NCI-H1930 (cell line): ENCODE measurements at regions not wholly inside any gene's neighbourhood (a gene's known extent, or its start where the extent isn't known, plus 50 kb on each side); places are given as distances from the start of the nearest gene placed in this dataset.
"Not testable (repeated sequence)": the region's sequence is repeated elsewhere in the genome, so short reads cannot be mapped to it uniquely, and the experiment has no call there.

ENCODE experiments used
- DNase-seq, 2 experiments: peaks; one replicate each; lab custom pipeline; 2025; lab: John Stamatoyannopoulos, UW

DNA sequence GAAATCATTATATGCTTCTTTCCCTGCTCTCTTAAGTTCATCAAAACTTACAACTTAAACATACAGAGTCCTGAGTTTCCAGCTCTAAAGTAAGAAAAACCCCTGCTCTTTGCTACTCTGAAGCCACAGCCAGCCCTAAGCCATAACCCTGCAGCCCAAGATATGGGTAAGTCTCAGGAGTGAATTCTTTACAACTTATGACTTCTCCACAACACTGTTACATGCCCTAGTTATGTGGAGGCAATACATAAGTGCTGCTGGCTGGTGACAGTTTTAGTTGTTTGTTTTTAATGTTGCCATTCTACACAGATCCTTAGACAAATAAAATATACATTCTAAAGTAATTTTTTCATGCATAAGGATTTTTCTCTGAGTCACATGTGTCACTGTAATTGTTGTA is 100.2 kb downstream of the FBXO8 start:
- DNase-seq = no peak

DNA sequence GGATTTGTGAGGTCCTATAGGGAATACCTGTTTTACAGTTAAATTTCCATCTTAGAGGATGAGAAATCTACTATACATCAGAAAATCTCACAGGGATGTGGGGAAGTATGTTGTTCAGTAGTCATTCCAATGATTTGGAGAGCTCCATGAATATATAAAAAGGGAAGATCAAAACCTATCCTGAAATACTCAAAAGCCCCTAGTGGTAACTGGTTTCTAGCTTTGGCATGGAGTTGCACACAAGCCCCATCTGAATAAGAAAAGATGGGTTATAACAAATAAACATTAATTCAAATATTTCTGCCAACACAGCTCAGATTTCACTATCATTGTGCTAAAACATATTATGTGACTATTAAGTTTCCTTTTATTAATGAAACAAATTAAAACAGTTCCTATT is 101.6 kb downstream of the FBXO8 start:
- no peak for DNase-seq

DNA sequence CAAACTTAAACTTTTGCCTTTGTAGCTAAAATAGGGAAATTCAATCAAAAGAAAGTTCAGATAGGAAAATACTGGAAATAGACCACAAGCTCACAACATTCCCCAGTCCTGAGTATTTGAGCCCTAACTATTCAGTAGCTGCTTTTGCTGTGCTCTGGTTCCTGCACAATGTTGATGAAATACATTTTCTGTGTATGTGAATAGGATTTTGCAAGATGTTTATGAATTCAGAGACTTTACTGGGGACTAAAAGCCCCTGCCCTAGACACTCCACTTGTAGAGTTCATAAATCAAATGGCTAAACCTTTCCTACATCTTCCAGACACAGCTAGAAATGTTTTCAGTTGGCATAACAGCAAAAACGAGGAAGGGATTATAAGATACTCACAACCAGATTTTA is 105.9 kb downstream of the FBXO8 start:
- DNase-seq = no peak

DNA sequence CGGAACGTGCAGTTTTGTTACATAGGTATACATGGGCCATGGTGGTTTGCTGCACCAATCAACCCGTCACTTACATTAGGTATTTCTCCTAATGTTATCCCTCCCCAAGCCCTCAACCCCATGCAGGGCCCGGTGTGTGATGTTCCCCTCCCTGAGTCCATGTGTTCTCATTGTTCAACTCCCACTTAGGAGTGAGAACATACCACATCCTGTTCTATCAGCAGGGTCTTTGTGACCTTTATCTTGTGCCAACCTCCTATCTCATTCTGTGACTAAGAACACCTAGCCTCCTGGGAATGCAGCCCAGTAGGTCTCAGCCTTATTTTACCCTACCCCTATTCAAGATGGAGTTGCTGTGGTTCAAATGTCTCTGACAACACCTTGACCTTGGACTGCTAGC is 107.6 kb downstream of the FBXO8 start:
- not testable (repeated sequence) for DNase-seq

DNA sequence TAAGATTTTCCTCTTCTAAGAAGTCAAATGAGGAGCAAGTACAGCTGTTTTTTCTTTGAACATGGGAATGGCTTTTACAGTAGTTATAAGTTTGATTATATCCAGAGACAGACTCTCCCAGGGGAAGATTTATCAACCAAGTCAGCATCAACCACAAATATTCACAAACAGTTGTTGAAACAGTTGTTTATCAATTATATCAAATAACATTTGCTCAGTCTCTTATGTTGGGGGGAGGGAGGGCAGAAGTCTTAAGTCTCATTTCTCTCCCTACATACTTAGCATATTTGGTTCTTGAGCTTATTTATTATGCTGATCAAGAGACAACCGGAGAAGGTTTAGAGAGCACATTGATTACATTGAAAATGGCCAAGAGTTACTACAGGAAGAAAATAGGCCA is 110.1 kb downstream of the FBXO8 start:
- DNase-seq = no peak

- no peak for DNase-seq
Measured at GRCh38 chr4:174172274-174172673, 111.2 kb downstream of the FBXO8 start.

GRCh38 chr4:174170906-174171305 is 112.6 kb downstream of the FBXO8 start:
- DNase-seq = no peak

DNA sequence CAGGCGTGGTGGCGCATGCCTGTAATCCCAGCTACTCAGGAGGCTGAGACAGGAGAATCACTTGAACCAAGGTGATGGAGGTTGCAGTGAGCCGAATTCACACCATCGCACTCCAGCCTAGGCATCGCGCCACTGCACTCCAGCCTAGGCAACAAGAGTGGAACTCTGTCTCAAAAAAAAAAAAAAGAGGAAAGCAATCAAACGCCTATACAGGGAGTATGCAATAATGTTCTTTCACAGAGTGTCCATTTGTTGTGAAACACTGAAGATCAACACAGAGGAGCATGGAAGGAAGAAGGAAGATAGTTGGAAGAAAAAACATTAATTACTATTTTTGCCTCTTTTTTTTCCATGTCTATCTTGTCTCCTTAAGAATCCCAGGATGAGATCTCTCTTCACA is 113.4 kb downstream of the FBXO8 start:
- no peak for DNase-seq

DNA sequence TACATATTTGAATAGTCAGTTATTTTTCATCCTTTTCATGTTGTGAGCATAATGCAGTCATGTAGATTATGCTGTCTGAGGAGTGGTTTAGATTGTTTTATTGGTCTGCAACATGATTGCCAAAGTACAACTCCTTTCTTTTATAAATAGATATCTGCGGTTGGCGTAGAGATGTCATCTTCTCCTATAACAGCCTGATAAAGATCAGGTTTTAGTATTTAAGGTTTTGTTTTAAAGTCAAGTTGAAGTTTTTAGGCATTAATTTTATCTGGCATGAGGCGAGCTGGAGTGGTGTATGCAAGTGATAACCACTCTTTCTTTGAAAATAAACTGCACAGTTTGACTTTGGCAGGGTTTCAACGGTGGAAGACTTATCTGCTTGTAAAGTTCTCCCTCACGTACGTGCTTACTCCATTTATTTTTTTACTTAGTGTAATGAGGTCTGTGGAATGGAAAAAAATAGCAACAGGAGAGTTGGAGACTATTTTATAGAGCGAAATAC is 126.3 kb downstream of the FBXO8 start:
- no peak for DNase-seq

DNA sequence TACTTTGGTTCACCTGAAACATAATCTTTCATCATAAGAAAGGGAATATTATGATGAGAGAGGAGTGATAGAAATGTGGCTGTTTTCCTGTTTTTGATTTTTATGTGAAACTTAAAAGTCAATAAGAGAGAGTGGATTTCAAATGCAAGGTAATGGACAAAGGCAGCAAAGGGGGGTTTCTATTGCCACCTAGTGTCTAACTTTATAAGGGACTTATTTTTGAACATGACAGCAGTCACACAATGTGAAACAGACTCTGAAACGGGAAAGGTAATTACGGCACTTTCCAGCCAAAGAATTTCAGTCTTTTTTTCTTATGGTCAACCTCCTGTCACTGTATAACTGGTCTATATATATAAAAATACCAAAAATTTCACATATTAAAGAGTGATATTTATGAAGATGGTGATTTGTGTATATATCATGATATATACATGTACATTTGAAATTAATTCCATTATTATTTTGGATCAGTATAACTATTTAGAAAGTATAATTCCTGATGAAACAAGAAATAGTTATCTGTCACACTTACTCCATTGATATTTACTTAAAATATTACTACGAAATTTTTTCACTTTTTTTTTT is 127.1 kb downstream of the FBXO8 start:
- DNase-seq = peak in 1 of 2 experiments; percentile 17

GRCh38 chr4:174154215-174154854 is 129.1 kb downstream of the FBXO8 start:
- DNase-seq = no peak

DNA sequence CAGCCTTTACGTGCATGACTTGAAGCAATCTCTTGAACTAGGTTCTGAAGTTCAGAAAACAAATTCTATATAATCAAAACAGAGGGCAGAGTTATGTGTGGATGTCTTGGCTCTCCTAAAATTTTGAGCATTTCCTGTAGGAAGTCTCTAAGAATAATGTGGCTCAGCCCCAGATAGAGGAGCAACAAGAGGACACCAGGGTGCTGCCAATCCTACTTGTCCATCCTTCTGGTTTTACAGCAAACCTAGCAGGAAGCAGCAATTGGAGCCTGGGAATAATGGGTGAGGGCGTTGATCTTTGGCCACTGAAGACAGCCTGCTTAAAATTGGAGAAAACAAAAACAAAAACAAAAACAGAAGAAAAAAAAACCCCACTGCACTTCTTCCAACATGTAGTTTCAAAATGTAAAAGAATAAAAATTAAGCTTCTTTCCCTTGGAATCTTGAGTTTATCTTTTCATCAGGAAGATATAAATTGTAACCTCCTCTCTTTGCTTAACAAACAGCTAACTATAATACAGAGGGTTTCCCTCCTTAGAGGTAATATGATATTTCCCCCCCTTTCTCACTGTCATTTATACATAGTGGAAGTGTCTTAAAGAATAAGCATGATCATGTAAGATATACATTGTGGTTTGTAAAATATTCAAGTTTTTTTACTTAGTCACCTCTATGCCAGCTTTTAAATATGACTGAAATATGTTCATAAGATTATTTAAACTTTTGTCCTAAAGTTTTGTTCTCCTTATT is 130.6 kb downstream of the FBXO8 start:
- DNase-seq = no peak

DNA sequence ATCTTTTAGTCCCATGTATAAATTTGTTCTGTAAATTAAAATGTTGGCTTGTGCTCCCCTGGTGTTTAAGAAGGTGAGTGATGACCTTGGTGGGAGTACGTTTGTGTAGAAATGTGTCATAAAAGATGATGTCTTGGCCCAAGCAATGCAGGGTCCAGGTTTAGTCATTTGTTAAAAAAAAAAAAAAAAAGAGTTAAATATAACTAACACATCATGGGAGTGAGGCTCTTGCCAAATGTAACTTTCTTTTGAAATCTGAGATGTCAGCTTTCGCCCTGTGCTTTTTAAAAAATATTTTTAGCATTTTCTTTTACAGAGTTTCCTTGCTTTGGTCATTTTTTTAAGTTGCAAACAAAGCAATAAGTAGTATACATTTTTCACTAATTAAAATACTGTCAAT is 135.6 kb downstream of the FBXO8 start:
- no peak for DNase-seq

DNA sequence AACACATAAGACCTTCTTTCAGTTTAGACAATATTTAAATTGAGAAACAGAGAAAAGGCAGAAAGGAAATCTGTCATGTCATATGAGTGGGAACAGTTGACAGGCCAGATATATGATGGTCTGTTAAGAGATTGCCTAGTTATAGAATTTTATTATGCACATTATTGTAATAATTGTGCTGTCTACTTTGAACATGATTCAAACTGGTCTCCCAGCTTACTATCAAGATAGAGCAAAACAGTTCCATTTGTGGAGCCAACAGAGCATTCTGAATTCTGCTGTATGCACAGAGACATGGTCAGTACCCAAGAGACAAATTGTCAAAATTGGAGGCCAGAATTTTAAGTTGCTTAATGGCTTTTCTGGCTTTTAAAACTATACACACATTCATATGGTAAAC is 139.4 kb downstream of the FBXO8 start:
- DNase-seq = no peak

- no peak for DNase-seq
Measured at GRCh38 chr4:174141876-174142275, 141.6 kb downstream of the FBXO8 start.

DNA sequence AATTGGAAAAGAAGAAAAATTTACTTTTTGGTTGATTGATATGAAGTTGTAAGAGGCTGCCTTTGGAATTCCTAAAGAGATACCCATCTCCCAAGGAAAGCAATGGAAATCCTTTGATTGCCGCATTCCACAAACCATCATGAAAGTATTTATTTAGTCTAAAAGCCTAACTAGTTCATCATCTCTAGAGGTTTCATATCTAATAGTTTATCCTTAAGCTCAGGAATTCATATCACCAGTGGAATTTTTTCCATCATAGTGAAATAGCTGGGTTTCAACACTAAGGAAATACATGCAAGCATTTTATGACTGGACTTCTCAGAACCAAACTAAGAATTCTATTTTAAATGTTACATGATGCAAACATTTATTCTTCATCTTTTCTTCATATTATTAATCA is 144.9 kb downstream of the FBXO8 start:
- no peak for DNase-seq

- DNase-seq = no peak
Measured at GRCh38 chr4:174137698-174138097, 145.8 kb downstream of the FBXO8 start.

- no peak for DNase-seq
Measured at GRCh38 chr4:174135936-174136406, 147.5 kb downstream of the FBXO8 start.

GRCh38 chr4:174135530-174135929 is 147.9 kb downstream of the FBXO8 start:
- no peak for DNase-seq

DNA sequence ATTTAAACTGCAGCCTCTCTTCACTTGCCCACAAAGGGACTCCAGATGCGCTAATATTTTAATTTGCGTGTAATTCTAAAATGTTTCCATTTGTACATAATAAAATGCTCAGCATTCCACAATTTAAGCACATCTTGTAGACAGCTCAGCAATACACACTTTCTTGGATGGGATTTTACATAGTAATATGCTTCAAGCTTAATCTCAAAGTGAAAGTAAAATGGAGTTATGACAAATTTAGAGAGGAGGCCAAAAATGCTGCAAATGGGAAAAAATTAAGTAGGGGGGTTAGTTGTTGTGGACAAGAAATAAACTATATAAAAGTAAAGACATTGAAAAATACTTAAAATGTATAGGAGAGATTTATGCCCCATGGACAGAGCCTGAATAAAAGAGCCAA is 149.1 kb downstream of the FBXO8 start:
- DNase-seq = no peak

GRCh38 chr4:174133551-174133950 is 149.9 kb downstream of the FBXO8 start:
- DNase-seq = no peak

GRCh38 chr4:174131901-174132300 is 151.6 kb downstream of the FBXO8 start:
- DNase-seq = no peak

GRCh38 chr4:174122705-174123104 is 160.8 kb downstream of the FBXO8 start:
- DNase-seq = no peak
